T47D (cell line): ENCODE measurements at regions not wholly inside any gene's neighbourhood (a gene's known extent, or its start where the extent isn't known, plus 50 kb on each side); places are given as distances from the start of the nearest gene placed in this dataset.
A peak's percentile ranks its signal among the peaks of the same experiment; 100 is the strongest.

Experiments used
- DNase-seq, 2 experiments: peaks; one replicate each; pipeline versions ENCODE4 v3.0.0 to v3.0.0-alpha.2; 2011 to 2012; ENCODE audit warnings: low read depth in 1 of 2, low spot score in 1 of 2
- JUND ChIP-seq: IDR thresholded peaks from 2 replicates; pipeline ENCODE4 v1.6.1; 2012; ENCODE audit warnings: low read depth
- in situ Hi-C: cut with HindIII; loops from 2 replicates; pipeline ENCODE4 v1.10.0; 2016; ENCODE audit warnings: low sequenced_read_pairs, low pct_unique_long_range_greater_than_20kb

GRCh38 chr1:113007706-113008364 is 51.8 kb upstream of the SLC16A1 start:
- no peak for TF ChIP-seq JUND
- no peak for DNase-seq
- in situ Hi-C loops: no loop called here

GRCh38 chr1:113008365-113008714 is 52.3 kb upstream of the SLC16A1 start:
- DNase-seq: no peak
- no peak for TF ChIP-seq JUND
- in situ Hi-C loops: no loop called here

DNA sequence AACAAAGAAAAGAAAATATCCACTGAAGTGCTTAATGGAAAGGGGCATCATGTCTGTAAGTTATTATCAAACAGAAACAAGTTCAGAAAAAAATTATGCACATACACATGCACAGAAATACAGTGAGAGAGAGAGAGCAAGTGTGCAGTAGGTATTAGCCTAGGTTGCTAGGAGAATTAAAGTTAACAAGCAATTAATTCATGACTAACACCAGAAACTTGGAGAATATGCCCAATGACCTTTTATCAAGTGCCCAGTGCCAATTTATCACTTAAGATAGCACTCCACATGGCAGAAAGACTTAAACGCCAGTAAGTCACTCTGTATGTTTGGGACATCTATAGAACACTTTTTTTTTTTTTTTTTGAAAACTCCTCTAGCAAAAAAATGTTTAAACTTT is 56.2 kb upstream of the SLC16A1 start:
- no peak for DNase-seq
- in situ Hi-C loops: no loop called here

GRCh38 chr1:113013823-113014222 is 57.8 kb upstream of the SLC16A1 start:
- in situ Hi-C loops: no loop called here
- no peak for TF ChIP-seq JUND
- DNase-seq: peak in 1 of 2 experiments; percentile 9

More for the DNA sequence above, 56.2 kb upstream of the SLC16A1 start:
- no peak for TF ChIP-seq JUND

DNA sequence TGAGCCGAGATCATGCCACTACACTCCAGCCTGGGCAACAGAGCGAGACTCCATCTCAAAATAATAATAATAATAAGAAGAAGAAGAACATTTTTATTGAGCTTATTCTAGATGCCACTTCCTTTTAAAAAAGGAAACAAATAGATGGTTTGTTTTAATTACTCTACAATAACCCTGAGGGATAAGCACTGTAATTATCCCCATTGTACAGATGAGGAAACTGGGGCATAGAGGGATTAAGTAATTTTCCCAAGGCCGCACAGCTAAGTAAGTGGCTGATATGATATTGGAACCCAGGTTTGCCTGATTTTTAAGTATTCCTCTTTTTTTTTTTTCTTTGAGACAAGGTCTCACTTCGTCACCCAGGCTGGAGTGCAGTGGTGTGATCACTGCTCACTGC is 58.5 kb upstream of the LRIG2 start:
- DNase-seq: no peak
- in situ Hi-C loops: no loop called here
- TF ChIP-seq JUND: no peak

- no peak for TF ChIP-seq JUND
- in situ Hi-C loops: no loop called here
- no peak for DNase-seq
These were observed 54.1 kb upstream of the LRIG2 start for GRCh38 chr1:113018911-113019310.

DNA sequence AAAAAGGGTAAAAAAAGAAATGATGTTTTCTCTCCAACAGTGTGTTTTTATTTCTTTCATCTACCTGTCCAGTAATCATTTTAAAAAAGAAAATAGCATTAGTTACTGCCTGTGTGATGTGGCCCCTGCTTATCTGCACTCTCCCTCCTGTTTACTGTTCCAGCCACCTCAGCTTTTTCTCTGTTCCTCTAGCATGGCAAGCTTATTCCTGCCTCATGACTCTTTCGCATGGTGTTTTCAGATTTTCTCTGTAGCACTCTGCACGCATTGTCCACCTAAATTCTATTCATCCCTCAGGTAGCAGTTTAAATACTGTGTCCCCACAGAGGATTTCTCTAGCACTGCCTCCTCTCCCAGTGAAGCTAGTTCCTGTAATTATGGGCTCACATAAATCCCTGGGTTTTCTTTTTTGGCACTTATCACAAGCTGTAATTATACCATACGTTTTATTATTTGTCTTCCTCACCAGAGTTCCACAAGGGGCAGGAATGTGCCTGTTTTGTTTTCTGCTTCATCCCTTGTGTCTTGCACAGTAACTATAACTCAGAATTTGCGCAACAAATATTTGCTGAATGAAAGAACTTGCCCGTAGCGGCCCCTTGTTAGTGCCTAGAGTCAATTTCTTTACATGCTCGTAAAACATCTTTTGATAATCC is 51.4 kb upstream of the LRIG2 start:
- DNase-seq: peak in 1 of 2 experiments; percentile 65
- no peak for TF ChIP-seq JUND
- in situ Hi-C loops: no loop called here
